NOMO-1 treated with DMSO at 0.1 percent for 48 hours (cell line): ENCODE measurements at regions not wholly inside any gene's neighbourhood (a gene's known extent, or its start where the extent isn't known, plus 50 kb on each side); places are given as distances from the start of the nearest gene placed in this dataset.

Source experiments
- DNase-seq: peaks from one replicate; lab custom pipeline; 2025; ENCODE audit not compliant: unreplicated experiment; lab: John Stamatoyannopoulos, UW

DNA sequence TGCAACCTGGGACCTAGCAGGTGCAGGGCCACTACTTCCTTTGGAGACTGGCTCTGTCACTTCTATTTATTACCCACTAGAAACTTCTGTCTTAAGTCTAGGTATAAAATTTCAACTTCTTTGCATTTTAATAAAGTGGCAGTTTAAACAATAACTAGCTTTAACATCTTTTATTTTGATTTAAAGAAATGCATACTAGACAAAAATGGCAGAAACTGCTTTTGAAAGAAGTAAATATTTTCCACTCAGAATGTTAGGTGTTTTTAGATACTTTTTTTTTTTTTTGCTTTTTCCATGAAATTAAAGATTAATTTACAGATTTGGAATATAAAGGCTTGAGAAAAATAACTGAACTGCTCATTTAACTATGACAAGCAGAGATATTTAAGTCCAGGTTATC lies 1477.6 kb downstream of the KCNT2 start:
- no peak for DNase-seq

DNA sequence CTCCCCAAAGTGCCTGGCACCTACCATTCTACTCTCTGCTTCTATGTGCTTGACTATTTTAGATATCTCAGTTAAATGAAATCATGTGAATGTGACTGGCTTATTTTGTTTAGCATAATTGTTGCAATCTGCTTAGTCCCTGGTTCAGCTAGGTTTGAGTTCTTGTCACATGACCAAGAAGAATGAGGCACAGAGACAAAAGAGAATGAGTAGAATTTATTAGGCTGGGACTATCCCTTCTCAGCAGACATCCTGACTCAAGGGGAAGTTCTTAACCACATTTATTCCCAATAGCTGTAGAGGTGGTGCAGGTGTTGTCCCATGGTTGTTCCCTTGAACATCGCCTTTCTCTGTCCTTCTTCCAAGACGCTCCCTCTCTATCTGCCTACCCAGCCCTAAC lies 1485.7 kb downstream of the KCNT2 start:
- DNase-seq = no peak

DNA sequence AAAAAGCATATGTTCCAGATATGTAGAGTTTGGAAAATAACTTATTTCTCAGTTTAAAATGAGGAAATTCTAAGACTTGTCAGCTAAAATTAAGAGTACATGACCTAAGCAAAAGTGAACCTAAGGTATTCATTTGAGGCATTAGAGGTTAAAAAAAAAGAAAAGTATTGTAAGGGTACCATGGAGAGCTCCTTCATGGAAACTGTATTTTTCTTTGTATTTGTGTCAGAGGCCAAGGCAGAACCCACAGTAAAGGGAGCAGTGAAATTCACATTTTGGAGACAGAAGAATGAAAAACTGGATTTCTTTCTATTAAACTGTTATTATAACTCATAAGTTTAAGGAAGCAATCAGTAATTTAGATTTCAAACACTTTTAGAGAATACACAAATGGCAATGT lies 1494.8 kb downstream of the KCNT2 start:
- DNase-seq = no peak

DNA sequence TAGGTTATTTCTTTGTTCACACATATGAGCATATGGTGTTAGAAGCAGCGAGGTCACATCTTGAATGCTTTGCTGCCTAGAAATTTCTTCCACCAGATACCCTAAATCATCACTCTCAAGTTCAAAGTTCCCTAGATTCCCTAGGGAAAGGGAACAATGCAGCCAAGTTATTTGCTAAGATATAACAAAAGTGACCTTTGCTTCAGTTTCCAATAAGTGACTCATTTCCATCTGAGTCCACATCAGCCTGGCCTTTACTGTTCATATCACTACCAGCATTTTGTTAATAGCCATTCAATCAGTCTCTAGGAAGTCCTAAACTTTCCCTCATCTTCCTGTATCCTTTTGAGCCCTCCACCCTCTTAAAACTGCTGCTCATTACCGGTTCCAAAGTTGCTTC lies 1502.5 kb downstream of the KCNT2 start:
- no peak for DNase-seq

DNA sequence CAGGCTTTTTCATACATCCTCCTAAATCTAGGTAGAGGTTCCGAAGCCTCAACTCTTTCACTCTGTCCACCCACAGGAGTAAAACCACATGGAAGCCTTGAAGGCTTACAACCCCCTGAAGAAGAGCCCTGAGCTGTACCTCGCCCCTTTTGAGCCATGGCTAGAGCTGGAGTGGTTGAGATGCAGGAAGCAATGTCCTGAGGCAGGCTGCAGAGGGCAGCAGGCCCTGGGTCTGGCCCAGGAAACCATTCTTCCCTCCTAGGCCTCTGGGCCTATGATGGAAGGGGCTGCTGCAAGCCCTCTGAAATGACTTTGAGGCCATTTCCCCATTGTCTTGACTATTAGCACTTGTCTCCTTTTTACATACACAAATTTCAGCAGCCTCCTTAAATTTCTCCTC lies 1503.0 kb downstream of the KCNT2 start:
- DNase-seq = no peak

DNA sequence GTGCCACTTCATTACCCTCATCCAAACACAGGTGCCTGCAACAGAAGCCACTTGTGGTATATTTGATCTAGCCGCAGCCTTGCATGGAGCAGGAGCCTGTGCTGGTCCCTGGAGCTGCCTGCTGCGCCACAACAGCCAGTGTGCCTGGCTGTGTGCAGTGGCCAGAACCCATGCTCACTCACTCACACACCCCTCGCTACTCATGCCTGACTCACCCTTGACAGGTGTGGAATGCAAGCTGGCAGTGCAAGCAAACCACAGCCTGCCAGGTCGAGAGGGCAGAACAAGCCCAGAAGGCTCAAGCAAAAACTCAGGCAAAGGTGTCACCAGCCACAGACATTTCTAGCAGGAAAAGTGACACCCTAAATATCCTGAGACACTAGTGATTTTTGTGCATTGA lies 1510.9 kb downstream of the KCNT2 start:
- no peak for DNase-seq

DNA sequence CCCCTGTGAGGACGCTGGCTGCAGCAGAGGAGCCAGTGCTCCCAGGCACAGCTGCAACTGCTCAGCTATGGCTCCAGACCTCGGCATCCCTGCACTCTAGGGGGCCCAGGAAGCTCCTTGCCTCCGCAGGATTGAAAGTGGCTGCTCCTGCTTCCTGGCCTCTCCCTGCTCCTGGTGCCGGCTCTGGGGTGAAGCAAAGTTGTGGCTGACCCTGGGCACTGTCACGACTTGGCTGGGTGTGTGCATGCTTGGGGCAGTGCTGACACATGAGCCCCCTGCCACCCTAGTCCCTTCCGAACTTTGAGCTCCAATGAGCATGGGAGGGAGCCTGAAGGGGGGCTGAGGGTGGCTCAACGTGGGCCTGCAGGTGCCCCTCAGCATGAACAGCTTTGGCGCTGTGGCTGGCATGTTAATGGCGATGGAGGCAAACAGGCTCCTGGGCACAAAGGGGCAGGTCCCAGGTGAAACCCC lies 1512.2 kb downstream of the KCNT2 start:
- DNase-seq = no peak

DNA sequence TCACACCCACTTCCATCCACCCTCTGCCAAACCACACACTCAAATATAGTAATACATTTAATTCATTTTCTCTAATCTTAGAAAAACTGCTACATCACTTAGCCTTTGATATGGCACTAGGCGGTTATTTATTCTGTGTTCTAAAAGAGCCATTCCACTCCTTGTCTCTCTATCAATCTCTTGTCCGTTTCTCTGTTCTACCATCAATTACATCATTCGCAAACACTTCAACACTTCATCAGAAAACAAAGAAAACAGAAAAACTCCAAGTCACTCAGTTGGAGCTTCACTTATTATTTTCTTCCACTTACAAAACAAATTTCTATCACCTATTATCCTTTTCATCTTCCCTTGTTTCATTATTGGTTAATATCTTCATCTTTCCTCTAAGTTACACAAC lies 1523.0 kb downstream of the KCNT2 start:
- no peak for DNase-seq

DNA sequence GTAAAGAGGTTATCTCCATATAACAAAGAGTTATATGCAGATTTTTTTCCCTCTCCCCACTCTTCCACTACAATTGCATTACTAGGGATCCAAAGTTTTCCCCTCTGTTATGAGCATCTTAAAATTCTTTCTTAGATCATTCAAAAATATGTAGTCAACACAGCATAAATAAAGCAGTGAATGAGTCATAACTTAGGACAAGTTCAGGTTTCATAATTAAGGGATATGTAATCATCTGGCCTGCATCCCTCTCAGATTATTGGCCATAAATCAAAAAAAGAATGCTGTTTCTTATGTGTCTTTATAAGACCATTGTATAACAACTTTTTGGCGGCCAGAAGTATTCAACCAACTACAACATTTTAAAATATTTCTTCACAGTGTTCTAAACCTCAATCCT lies 1526.1 kb downstream of the KCNT2 start:
- DNase-seq = no peak

DNA sequence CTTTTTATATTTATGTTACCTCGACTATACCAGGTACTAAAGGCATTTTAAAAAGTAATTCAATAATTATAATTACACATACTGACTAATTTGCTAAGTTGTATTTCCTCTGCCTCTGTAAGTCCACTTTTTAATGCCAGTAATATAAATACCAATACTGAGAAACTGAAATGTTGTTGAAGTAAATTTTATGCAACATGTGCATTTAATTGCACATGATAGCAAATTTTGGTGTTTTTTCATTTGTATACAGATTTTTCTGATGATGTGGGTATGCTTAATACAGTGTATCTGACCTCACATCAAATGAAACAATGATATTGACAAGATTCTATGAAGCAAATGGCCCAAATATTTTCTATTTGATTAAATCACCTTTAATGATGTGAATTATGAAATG lies 1531.6 kb downstream of the KCNT2 start:
- no peak for DNase-seq

DNA sequence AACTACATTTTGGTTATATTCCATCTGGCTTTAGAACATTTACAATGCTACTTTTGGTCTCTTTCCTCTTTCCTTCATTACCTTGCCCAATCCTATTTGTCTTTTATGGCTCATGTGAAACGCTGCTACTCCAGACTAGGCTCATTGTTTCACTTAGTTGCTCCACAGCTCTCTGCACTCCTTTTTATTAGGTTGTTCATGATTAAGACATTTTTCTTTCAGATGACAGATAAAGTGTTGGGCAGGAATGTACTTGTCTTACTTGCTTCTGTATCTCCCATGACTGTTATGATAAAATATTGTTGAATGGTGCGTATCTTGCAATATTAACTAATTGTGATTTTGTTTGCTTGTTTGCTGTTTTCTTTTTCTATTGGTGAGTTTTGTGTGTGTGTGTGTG lies 1532.3 kb downstream of the KCNT2 start:
- no peak for DNase-seq

DNA sequence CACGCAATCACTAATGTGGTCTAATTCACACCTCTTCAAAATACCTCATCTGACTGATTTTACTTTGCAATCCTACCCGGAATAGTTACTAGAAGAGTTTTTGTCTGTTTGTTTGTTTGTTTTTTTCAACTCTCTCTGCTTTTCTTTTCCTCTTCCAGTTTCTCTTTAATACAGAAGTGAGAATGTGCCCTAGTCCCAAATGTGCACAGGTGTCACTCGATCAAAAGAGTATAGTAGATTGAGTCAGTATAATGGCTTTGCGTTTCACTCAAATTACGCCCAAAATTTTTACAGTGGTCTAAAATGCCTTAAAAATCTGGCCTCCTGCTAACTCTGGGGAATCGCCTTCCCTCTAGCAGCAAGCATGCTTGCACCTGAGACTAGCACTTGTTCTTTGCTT lies 1536.8 kb downstream of the KCNT2 start:
- no peak for DNase-seq

DNA sequence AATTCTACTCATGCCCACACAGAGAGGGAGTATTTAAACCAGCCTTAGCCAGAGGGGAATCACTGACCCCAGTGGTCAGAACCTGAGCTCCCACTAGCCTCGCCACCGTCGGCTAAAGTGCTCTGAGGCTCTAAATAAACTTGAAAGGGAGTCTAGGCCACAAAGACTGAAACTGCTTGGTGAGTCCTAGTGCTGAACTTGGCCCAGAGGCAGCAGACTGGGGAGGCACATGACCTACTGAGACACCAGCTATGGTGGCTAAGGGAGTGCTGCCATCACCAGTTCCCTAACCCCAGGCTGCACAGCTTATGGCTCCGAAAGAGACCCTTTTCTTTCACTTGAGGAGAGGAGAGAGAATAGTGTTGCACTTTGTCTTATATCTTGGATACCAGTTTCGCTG lies 1542.8 kb downstream of the KCNT2 start:
- DNase-seq = no peak

DNA sequence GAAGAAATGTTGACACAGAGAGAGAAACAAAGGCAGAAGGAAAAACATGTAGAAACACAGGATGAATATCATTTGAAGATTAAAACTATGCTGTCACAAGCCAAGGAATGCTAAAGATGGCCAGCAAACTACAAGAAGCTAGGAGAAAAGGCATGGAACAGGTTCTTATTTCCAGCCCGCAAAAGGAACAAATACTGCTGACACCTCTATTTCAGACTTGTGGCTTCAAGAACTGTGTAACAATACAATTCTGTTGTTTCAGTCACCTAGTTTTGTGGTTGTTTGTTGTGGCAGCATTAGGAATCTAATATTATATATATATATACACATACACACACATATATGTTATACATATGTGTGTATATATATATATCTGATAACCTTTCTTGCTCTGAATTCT lies 1543.9 kb downstream of the KCNT2 start:
- no peak for DNase-seq

DNA sequence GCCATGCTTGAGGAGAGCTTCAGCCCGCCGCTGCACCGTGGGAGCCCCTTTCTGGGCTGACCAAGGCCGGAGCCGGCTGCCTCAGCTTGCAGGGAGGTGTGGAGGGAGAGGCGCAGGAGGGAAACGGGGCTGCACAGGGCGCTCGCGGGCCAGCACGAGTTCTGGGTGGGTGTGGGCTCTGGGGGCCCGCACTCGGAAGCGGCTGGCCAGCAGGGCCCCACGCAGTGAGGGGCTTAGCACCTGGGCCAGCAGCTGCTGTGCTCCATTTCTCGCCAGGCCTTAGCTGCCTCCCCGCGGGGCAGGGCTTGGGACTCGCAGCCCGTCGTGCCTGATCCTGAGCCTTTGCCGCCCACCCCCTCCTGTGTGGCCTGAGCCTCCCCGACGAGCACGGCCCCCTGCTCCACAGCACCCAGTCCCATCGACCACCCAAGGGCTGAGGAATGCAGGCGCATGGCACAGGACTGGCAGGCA lies 1554.0 kb downstream of the KCNT2 start:
- DNase-seq = no peak

DNA sequence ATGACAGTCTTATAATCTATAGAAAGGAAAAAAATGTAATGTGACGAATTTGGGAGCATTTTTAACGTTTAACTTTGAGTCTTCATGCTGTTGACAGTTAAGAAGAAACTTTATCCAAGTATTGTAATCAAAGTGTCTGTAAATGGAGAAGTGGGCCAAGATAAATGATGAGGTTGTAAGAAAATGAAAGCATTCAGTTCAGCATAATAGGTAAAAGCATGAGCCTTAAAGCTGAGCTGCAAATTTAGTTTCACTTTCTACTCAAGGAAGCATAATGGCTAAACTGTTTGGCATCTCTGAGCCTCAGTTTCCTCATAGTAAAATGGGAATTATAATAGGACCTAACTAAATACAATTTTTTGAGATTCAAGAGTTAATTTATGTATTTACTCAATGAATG lies 1554.8 kb downstream of the KCNT2 start:
- DNase-seq = peak; percentile 5

DNA sequence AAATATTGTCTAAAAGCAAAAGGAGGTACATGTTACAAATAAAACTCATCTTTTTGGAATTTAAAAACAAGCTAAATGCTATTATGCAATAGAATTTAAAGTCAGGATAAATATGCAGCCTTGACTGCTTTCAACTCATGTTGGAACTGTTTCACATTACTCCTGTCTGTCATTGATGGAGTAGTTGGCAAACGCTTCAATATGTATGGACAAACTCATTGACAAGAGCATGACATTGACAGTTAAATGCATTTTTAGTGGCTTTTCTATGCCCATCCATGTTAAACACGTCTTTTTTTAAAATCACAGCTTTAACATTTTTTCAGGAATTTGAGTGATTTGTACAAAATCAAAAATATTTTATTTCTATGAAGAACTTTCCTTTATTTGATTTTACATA lies 1560.5 kb downstream of the KCNT2 start:
- DNase-seq = no peak

DNA sequence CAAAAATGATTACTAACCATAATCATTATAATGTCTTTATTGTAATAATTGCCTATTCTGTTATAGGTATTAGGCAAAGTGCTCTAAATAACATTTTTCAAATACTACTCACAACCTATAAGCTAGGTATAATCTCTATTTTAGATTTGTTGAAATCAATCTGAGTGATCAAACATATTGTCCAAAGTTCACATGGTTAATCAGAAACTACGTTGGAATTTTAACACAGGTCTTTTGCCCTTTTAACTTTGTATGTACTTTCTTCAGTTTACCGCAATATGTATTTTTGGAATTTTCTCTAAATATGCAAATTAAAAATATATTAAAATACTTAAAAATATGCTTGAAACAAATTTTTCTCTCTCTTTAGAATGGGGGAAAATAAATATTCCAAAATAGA lies 1563.2 kb downstream of the KCNT2 start:
- DNase-seq = no peak

DNA sequence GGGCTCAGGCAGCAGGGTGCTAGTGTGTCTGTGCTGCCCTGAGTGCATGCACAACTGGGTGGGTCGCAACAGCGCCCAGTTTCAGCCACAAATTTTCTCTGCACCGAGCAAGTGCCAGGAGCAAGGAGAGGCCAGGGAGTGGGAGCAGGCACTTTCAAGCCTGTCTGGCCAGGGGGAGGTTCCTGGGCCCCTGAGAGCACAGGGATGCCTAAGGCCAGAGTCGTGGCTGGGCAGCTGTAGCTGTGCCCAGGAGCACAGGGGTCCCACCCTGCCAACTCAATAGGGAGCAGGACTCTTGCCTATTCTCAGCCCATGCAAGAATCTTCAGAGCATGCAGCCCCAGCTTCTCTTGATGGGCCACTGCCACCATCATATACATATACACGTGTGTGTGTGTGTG lies 1577.4 kb downstream of the KCNT2 start:
- DNase-seq = no peak

DNA sequence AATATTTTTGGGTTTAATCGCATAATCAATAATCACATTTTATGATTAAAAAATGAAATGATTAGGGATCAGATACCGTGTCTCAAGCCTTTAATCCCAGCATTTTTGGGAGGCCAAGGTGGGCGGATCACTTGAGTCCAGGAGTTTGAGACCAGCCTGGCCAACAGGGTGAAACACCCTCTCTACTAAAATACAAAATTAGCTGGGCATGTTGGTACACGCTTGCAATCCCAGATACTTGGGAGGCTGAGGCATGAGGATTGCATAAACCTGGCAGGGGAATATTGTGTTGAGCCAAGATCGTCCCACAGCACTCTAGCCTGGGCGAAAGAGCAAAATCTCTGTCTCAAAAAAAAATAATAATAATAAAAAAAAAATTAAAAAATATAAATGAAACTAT lies 1581.4 kb downstream of the KCNT2 start:
- DNase-seq = no peak

DNA sequence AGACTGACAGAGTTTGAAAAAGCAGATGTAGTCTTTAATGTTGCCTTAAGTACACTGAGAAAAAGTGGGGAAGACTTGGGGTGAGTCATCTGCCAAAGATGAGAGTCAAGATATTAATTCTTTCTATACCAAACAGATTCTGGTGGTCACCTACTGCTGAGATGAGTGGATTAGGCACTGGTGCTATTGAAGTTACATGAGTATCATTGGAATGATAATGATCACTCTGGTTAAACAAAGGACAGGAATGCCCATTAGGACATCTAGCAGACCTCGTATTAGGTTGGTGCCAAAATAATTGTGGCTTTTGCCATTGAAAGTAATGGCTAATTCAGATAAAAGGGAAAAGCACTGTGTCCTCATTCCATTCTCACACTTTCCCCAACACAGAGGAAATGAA lies 1588.9 kb downstream of the KCNT2 start:
- no peak for DNase-seq

DNA sequence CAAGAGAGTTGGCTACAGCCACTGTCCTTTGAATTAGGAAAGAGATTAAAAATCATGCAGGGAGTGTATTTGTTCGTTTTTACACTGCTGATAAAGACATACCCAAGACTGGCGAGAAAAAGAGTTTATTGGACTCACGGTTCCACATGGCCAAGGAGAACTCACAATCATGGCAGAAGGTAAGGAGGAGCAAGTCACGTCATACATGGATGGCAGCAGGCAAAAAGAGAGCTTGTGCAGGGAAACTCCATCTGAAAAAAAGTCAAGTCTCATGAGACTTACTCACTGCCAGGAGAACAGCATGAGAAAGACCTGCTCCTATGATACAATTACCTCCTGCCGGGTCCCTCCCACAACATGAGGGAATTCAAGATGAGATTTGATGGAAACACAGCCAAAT lies 1595.2 kb downstream of the KCNT2 start:
- DNase-seq = no peak

DNA sequence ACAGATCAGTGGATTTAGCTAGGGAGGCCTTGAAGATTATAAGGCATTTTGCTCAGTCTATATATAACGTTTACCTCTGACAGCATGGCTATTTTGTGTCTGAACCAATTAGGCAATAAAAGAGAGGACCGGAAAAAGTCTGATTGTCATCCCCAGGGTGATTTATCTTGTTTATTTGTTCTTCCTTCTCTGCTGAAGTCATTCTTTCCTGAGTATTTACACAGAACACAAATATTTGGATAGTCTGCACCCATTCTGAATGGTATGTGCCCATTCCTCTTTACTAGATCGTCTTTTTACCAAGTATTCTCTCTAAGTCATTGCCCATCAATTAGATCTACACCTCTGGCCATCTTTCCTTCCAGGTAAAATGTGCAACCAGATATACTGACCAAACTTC lies 1602.9 kb downstream of the KCNT2 start:
- DNase-seq = no peak

DNA sequence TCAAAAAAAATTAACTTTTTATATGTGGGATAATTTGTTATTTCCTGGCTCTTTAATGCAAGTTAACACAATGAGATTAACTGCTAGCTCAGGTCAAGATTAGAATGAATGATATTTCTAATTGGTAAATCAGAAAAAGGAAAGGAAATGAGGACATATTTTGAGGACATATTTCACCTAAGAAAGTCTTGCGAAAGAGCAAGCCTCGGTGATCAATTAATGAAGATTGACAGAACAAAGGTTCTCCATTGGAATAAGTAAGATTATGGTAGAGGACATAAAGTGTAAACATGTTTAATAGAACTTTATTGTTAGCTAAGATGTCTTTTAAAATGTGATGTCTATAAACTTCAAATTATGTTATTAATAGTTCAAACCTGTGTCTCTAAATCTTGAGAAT lies 1617.8 kb downstream of the KCNT2 start:
- DNase-seq = no peak
